MCF 10A (cell line): ENCODE measurements at regions not wholly inside any gene's neighbourhood (a gene's known extent, or its start where the extent isn't known, plus 50 kb on each side); places are given as distances from the start of the nearest gene placed in this dataset.

Experiments
- BruUV-seq: library from RNA; stranded (reverse); fragments of 400-500 nt; replicated peaks from 2 replicates; lab custom pipeline; 2021; lab: Mats Ljungman, UMichigan
- CTCF ChIA-PET: fragments of 300-600 bp; sonication (Branson Sonifier 250); formaldehyde crosslinking; extraction: SDS; loops from one replicate; lab custom pipeline; 2021; ENCODE audit warnings: antibody characterized with exemption, inconsistent platforms; lab: Yijun Ruan, JAX
- POLR2A ChIA-PET: fragments of 300-600, 350-650 bp; sonication (Branson Sonifier 250); formaldehyde crosslinking; extraction: SDS; loops from one replicate; lab custom pipeline; 2020; ENCODE audit warnings: antibody characterized with exemption, inconsistent platforms; lab: Yijun Ruan, JAX
- DNase-seq: peaks from one replicate; pipeline ENCODE4 v3.0.0-alpha.2; 2018; ENCODE audit not compliant: unreplicated experiment
- H3K27ac Mint-ChIP-seq: one replicate; pipeline ENCODE4 v1.8.0; 2022; ENCODE audit warnings: mild to moderate bottlenecking, low read depth, mixed read lengths; ENCODE audit not compliant: unreplicated experiment
- H3K27me3 Mint-ChIP-seq: one replicate; pipeline ENCODE4 v1.8.0; 2022; ENCODE audit warnings: mixed read lengths; ENCODE audit not compliant: insufficient read depth, unreplicated experiment
- H3K36me3 Mint-ChIP-seq: one replicate; pipeline ENCODE4 v1.8.0; 2022; ENCODE audit warnings: mild to moderate bottlenecking, moderate library complexity, mixed read lengths; ENCODE audit not compliant: insufficient read depth, unreplicated experiment
- H3K4me1 Mint-ChIP-seq: one replicate; pipeline ENCODE4 v1.8.0; 2022; ENCODE audit warnings: mixed read lengths; ENCODE audit not compliant: insufficient read depth, unreplicated experiment
- H3K4me3 Mint-ChIP-seq: one replicate; pipeline ENCODE4 v1.8.0; 2022; ENCODE audit warnings: mild to moderate bottlenecking, moderate library complexity, mixed read lengths; ENCODE audit not compliant: unreplicated experiment
- H3K9me3 Mint-ChIP-seq: one replicate; pipeline ENCODE4 v1.8.0; 2022; ENCODE audit warnings: mixed read lengths; ENCODE audit not compliant: unreplicated experiment
- CTCF ChIP-seq: fragments of 200-600 bp; IDR thresholded peaks from one replicate; pipeline ENCODE4 v1.8.0; 2022; ENCODE audit warnings: antibody characterized with exemption, mild to moderate bottlenecking; ENCODE audit not compliant: unreplicated experiment
- intact Hi-C: fragments of 100-400 bp; cut with micrococcal nuclease; formaldehyde crosslinking; loops from 2 replicates; pipeline ENCODE4 v1.14.1; 2022

- no TSS peak for BruUV-seq
- no peak for DNase-seq
- Mint-ChIP-seq H3K27me3 (no peaks in the 10 kb centered on the region), H3K36me3 (no peaks in the 10 kb centered on the region), H3K4me1 (no peaks in the 10 kb centered on the region), H3K4me3 (no peak overlapping the region), H3K27ac (no peak overlapping the region), H3K9me3 (peaks cover 6% of the 10 kb centered on the region)
- intact Hi-C loops = no loop called here
- ChIA-PET CTCF (interaction anchor here (1.4 kb wide), 1 partner anchor 11 kb away, joined by 5 read pairs; no protein-coding TSS in a partner anchor), POLR2A (no interaction called here)
- TF ChIP-seq CTCF = no peak
Observed at GRCh38 chr16:6692874-6693273, 639.8 kb upstream of the RBFOX1 start.

- intact Hi-C loops = no loop called here
- CTCF ChIA-PET = interaction anchor here (0.9 kb wide), 1 partner anchor 8 kb away, joined by 4 read pairs; no protein-coding TSS in a partner anchor
- POLR2A ChIA-PET = no interaction called here
- Mint-ChIP-seq H3K4me3 (no peak overlapping the region), H3K27ac (no peak overlapping the region), H3K9me3 (peaks cover 8% of the 10 kb centered on the region), H3K36me3 (no peaks in the 10 kb centered on the region), H3K27me3 (no peaks in the 10 kb centered on the region), H3K4me1 (no peaks in the 10 kb centered on the region)
- no peak for DNase-seq
- BruUV-seq = no TSS peak
- no peak for TF ChIP-seq CTCF
Observed at GRCh38 chr16:6690741-6691140, 641.9 kb upstream of the RBFOX1 start.

- H3K36me3 Mint-ChIP-seq = no peaks in the 10 kb centered on the region
- no peak for TF ChIP-seq CTCF
- intact Hi-C loops = no loop called here
- no peaks in the 10 kb centered on the region for H3K27me3 Mint-ChIP-seq
- no peak for DNase-seq
- no peak overlapping the region for H3K27ac Mint-ChIP-seq
- no peaks in the 10 kb centered on the region for H3K4me1 Mint-ChIP-seq
- ChIA-PET POLR2A (no interaction called here), CTCF (no interaction called here)
- H3K9me3 Mint-ChIP-seq = peaks cover 8% of the 10 kb centered on the region
- BruUV-seq = no TSS peak
- no peak overlapping the region for H3K4me3 Mint-ChIP-seq
Observed at GRCh38 chr16:6689643-6690042, 643.0 kb upstream of the RBFOX1 start.

- no TSS peak for BruUV-seq
- CTCF ChIA-PET = interaction anchor here (0.6 kb wide), 1 partner anchor 1587 kb away, joined by 3 read pairs; no protein-coding TSS in a partner anchor
- POLR2A ChIA-PET = no interaction called here
Observed at GRCh38 chr16:6687593-6687992, 645.1 kb upstream of the RBFOX1 start.

More at GRCh38 chr16:6687593-6687992, 645.1 kb upstream of the RBFOX1 start:
- intact Hi-C loops = no loop called here
- DNase-seq = no peak
- no peak for TF ChIP-seq CTCF
- Mint-ChIP-seq H3K27me3 (no peaks in the 10 kb centered on the region), H3K36me3 (no peaks in the 10 kb centered on the region), H3K4me3 (no peak overlapping the region), H3K4me1 (no peaks in the 10 kb centered on the region), H3K9me3 (peaks cover 8% of the 10 kb centered on the region), H3K27ac (no peak overlapping the region)
